Transverse colon (tissue), 4 donors: ENCODE measurements at regions not wholly inside any gene's neighbourhood (a gene's known extent, or its start where the extent isn't known, plus 50 kb on each side); places are given as distances from the start of the nearest gene placed in this dataset.

Experiments used
- POLR2A ChIP-seq: fragments of 450-650 bp; IDR thresholded peaks from one replicate; pipeline ENCODE4 v1.6.1; 2016; ENCODE audit warnings: antibody characterized with exemption, mild to moderate bottlenecking, moderate library complexity
- POLR2AphosphoS5 ChIP-seq, 3 donors: sonication (generic); formaldehyde crosslinking; IDR thresholded peaks; one replicate each; pipeline ENCODE4 v1.6.1; 2016; ENCODE audit warnings: antibody characterized with exemption in 3 of 3
- TF ChIP-seq, protein P1 (sequence below), 5 experiments: fragments of 200-600 bp in 3 of 5; fragments of 450-650 bp in 2 of 5; sonication (generic) in 3 of 5; IDR thresholded peaks; 1 replicate in 2 of 5; 2 replicates in 3 of 5; pipeline ENCODE4 v1.5.1; 2016 to 2017; ENCODE audit warnings: antibody characterized with exemption in 5 of 5, inconsistent platforms in 3 of 5, mild to moderate bottlenecking in 2 of 5, moderate library complexity in 1 of 5

DNA sequence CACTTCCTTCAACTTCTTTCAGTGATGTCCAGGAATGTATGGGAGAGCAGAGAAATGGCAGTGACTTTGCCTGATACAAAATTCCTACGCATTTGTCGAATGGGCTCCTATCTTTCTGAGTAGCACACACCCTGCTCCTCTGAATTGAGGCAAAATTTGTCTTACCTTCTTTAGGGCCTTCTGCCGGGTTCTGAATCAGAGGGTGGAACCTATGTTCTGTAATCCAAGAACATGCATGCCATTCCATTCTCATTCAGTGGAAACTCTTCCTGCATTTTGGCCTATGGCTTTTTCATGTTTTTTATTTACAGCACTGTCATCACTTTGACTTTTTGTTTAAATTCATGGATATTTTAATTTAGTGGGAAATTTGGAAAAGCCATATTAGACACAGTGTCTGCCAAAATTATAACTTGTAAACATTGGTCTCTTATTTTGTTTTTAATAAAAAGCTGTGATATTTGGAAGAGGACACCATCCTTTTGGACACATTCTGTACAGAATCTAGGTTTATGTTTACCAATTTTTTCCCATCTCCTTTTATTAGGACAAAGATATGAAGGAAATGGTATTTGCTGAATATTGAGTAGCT is 402.2 kb upstream of the FAR2 start:
- TF ChIP-seq, protein P1, sequence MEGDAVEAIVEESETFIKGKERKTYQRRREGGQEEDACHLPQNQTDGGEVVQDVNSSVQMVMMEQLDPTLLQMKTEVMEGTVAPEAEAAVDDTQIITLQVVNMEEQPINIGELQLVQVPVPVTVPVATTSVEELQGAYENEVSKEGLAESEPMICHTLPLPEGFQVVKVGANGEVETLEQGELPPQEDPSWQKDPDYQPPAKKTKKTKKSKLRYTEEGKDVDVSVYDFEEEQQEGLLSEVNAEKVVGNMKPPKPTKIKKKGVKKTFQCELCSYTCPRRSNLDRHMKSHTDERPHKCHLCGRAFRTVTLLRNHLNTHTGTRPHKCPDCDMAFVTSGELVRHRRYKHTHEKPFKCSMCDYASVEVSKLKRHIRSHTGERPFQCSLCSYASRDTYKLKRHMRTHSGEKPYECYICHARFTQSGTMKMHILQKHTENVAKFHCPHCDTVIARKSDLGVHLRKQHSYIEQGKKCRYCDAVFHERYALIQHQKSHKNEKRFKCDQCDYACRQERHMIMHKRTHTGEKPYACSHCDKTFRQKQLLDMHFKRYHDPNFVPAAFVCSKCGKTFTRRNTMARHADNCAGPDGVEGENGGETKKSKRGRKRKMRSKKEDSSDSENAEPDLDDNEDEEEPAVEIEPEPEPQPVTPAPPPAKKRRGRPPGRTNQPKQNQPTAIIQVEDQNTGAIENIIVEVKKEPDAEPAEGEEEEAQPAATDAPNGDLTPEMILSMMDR (IDR thresholded peaks at IDR 0.05) = no peak
- TF ChIP-seq POLR2A (no peak), POLR2AphosphoS5 (IDR thresholded peaks at IDR 0.05) (no peak)
